ENCODE measurements at regions not wholly inside any gene's neighbourhood (a gene's known extent, or its start where the extent isn't known, plus 50 kb on each side); places are given as distances from the start of the nearest gene placed in this dataset.

GRCh38 chrX:99371976-99372595 is 1038.0 kb downstream of the PCDH19 start:
- no peaks in the 10 kb centered on the region for H3F3A ChIP-seq (replicated peaks; ENCODE audit: low read depth)

More at GRCh38 chrX:99371976-99372595, 1038.0 kb downstream of the PCDH19 start:
- no peaks in the 10 kb centered on the region for H3K79me2 ChIP-seq (replicated peaks; ENCODE audit: insufficient read depth)
- H3K27ac ChIP-seq (ENCODE audit: low read depth), result no peak overlapping the region
- no peak for DNase-seq (ENCODE audit: low spot score)
- TF ChIP-seq EZH2 (IDR thresholded peaks at IDR 0.05; ENCODE audit: low read depth, unreplicated experiment) (no peak), CREB1 (CRISPR knock-in tag; IDR thresholded peaks at IDR 0.05; ENCODE audit: low read depth) (no peak), ZNF331 (CRISPR knock-in tag; IDR thresholded peaks at IDR 0.05; ENCODE audit: low read depth) (no peak), CTCF (conservative IDR thresholded peaks at IDR 0.05; ENCODE audit: low read depth in 2 of 2) (no peak), REST (IDR thresholded peaks at IDR 0.05; ENCODE audit: unreplicated experiment) (no peak), JUNB (IDR thresholded peaks at IDR 0.05; ENCODE audit: unreplicated experiment) (no peak), ZNF462 (CRISPR knock-in tag; IDR thresholded peaks at IDR 0.05) (no peak), ZNF114 (CRISPR knock-in tag; IDR thresholded peaks at IDR 0.05) (no peak), POLR2AphosphoS5 (IDR thresholded peaks at IDR 0.05; ENCODE audit: low read depth) (no peak), EZH2phosphoT487 (IDR thresholded peaks at IDR 0.05; ENCODE audit: unreplicated experiment) (no peak), ETS1 (IDR thresholded peaks at IDR 0.05) (no peak), NANOG (IDR thresholded peaks at IDR 0.05; ENCODE audit: borderline replicate concordance) (no peak), STAT1 (IDR thresholded peaks at IDR 0.05; ENCODE audit: unreplicated experiment) (no peak)
- Mint-ChIP-seq H3K4me1 (no peaks in the 10 kb centered on the region), H3K36me3 (ENCODE audit: low read depth) (no peaks in the 10 kb centered on the region), H3K9me3 (no peaks in the 10 kb centered on the region; the same call in 2 of the 3 replicates), H3K27me3 (ENCODE audit: insufficient read depth, low read depth, poor library complexity) (no peaks in the 10 kb centered on the region), H3K27ac (no peak overlapping the region), H3K4me3 (peak overlapping the region; percentile 60; the same call in 2 of the 3 replicates)
- H3K36me3 ChIP-seq (ENCODE audit: insufficient read depth), result no peaks in the 10 kb centered on the region
- no peak overlapping the region for H3K4me2 ChIP-seq
- H3K4me3 ChIP-seq, result no peak overlapping the region
- peak; percentile 65 for ATAC-seq
- H2AFZ ChIP-seq, result no peak overlapping the region
- no peaks in the 10 kb centered on the region for H3K4me1 ChIP-seq (ENCODE audit: insufficient read depth)
- no peaks in the 10 kb centered on the region for H4K20me1 ChIP-seq (replicated peaks; ENCODE audit: insufficient read depth)
- no peaks in the 10 kb centered on the region for H3K27me3 ChIP-seq (ENCODE audit: insufficient read depth)
- H3K9me2 ChIP-seq (ENCODE audit: insufficient read depth), result no peaks in the 10 kb centered on the region

All from GM23338 (cell line).